ENCODE measurements at regions not wholly inside any gene's neighbourhood (a gene's known extent, or its start where the extent isn't known, plus 50 kb on each side); places are given as distances from the start of the nearest gene placed in this dataset.

GRCh38 chr2:194564422-194564821 is 1092.6 kb upstream of the SLC39A10 start:
- intact Hi-C loops (cut with micrococcal nuclease) = no loop called here
- H3K9ac ChIP-seq (ENCODE audit: low read length) = no peak overlapping the region
- H2AFZ ChIP-seq (ENCODE audit: low read length) = no peak overlapping the region
- TF ChIP-seq CTCF (conservative IDR thresholded peaks at IDR 0.05; ENCODE audit: low read depth, low read length) = no peak
- no peak for TF ChIP-seq EZH2phosphoT487 (IDR thresholded peaks at IDR 0.05; ENCODE audit: borderline replicate concordance, low read length)
- TF ChIP-seq EZH2 (IDR thresholded peaks at IDR 0.05; ENCODE audit: low read length, unreplicated experiment) = no peak
- no peaks in the 10 kb centered on the region for H3K36me3 ChIP-seq (ENCODE audit: low read depth, low read length)
- ATAC-seq (no peak), DNase-seq (no peak)
- H3K9me3 ChIP-seq (ENCODE audit: low read length) = no peaks in the 10 kb centered on the region
- ChIA-PET CTCF (no interaction called here), POLR2A (ENCODE audit: unreplicated experiment) (no interaction called here)
- no peaks in the 10 kb centered on the region for H4K20me1 ChIP-seq (ENCODE audit: low read length)
- no peak overlapping the region for H3K4me3 ChIP-seq (ENCODE audit: low read length)
- no peaks in the 10 kb centered on the region for H3K4me1 ChIP-seq (ENCODE audit: insufficient read depth, low read length)
- no peak overlapping the region for H3K27ac ChIP-seq (ENCODE audit: low read length)
- H3K79me2 ChIP-seq (ENCODE audit: low read length) = no peaks in the 10 kb centered on the region
- no peaks in the 10 kb centered on the region for H3K27me3 ChIP-seq (ENCODE audit: low read length)
- no TSS peak for BruUV-seq (replicated peaks)
- no peak overlapping the region for H3K4me2 ChIP-seq (ENCODE audit: low read length)
- no peaks in the 10 kb centered on the region for H3K9me2 ChIP-seq (replicated peaks; ENCODE audit: low read length)
- H3F3A ChIP-seq (ENCODE audit: low read length, unreplicated experiment) = no peaks in the 10 kb centered on the region

- DNase-seq (no peak), ATAC-seq (no peak)
- Histone ChIP-seq H2AFZ (ENCODE audit: low read length) (no peak overlapping the region), H4K20me1 (ENCODE audit: low read length) (no peaks in the 10 kb centered on the region), H3K27ac (ENCODE audit: low read length) (no peak overlapping the region), H3K9me3 (ENCODE audit: low read length) (no peaks in the 10 kb centered on the region), H3K79me2 (ENCODE audit: low read length) (no peaks in the 10 kb centered on the region), H3K9ac (ENCODE audit: low read length) (no peak overlapping the region), H3K4me2 (ENCODE audit: low read length) (no peak overlapping the region), H3K4me1 (ENCODE audit: insufficient read depth, low read length) (no peaks in the 10 kb centered on the region), H3F3A (ENCODE audit: low read length, unreplicated experiment) (no peaks in the 10 kb centered on the region), H3K36me3 (ENCODE audit: low read depth, low read length) (no peaks in the 10 kb centered on the region), H3K4me3 (ENCODE audit: low read length) (no peak overlapping the region), H3K27me3 (ENCODE audit: low read length) (no peaks in the 10 kb centered on the region), H3K9me2 (replicated peaks; ENCODE audit: low read length) (no peaks in the 10 kb centered on the region)
- intact Hi-C loops (cut with micrococcal nuclease) = no loop called here
- BruUV-seq (replicated peaks) = no TSS peak
- ChIA-PET POLR2A (ENCODE audit: unreplicated experiment) (no interaction called here), CTCF (no interaction called here)
- TF ChIP-seq EZH2 (IDR thresholded peaks at IDR 0.05; ENCODE audit: low read length, unreplicated experiment) = no peak
- no peak for TF ChIP-seq CTCF (conservative IDR thresholded peaks at IDR 0.05; ENCODE audit: low read depth, low read length)
- no peak for TF ChIP-seq EZH2phosphoT487 (IDR thresholded peaks at IDR 0.05; ENCODE audit: borderline replicate concordance, low read length)
Measured at GRCh38 chr2:194562329-194562728, 1094.7 kb upstream of the SLC39A10 start.

DNA sequence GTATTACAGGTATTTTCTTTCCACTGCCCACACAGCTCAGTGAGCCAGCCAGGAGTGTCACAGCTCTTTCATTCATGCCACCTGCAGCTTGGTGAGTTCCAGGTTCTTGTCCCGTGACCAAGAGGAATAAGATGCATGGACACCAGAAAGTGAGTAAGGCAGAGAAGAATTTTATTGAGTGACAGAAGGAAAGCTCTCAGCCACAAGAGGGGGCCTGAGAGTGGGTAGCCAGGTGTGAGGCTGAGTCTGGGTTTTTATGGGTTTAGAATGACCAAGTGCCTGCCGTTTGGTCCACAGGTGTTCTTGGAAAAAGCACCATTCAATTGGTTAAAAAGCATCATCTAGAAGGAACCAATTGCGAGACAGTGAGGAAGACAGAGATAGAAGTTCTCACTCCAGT is 1097.1 kb upstream of the SLC39A10 start:
- H3K4me1 ChIP-seq (ENCODE audit: insufficient read depth, low read length) = no peaks in the 10 kb centered on the region

More for the DNA sequence above, 1097.1 kb upstream of the SLC39A10 start:
- Histone ChIP-seq H3K9ac (ENCODE audit: low read length) (no peak overlapping the region), H2AFZ (ENCODE audit: low read length) (no peak overlapping the region), H3K27ac (ENCODE audit: low read length) (no peak overlapping the region), H3K9me3 (ENCODE audit: low read length) (no peaks in the 10 kb centered on the region), H3K79me2 (ENCODE audit: low read length) (no peaks in the 10 kb centered on the region), H3K4me3 (ENCODE audit: low read length) (no peak overlapping the region), H3K4me2 (ENCODE audit: low read length) (no peak overlapping the region), H3K36me3 (ENCODE audit: low read depth, low read length) (no peaks in the 10 kb centered on the region), H3F3A (ENCODE audit: low read length, unreplicated experiment) (no peaks in the 10 kb centered on the region), H3K9me2 (replicated peaks; ENCODE audit: low read length) (no peaks in the 10 kb centered on the region), H3K27me3 (ENCODE audit: low read length) (no peaks in the 10 kb centered on the region), H4K20me1 (ENCODE audit: low read length) (no peaks in the 10 kb centered on the region)
- TF ChIP-seq EZH2phosphoT487 (IDR thresholded peaks at IDR 0.05; ENCODE audit: borderline replicate concordance, low read length) (no peak), CTCF (conservative IDR thresholded peaks at IDR 0.05; ENCODE audit: low read depth, low read length) (no peak), EZH2 (IDR thresholded peaks at IDR 0.05; ENCODE audit: low read length, unreplicated experiment) (no peak)
- POLR2A ChIA-PET (ENCODE audit: unreplicated experiment) = no interaction called here
- intact Hi-C loops (cut with micrococcal nuclease) = no loop called here
- BruUV-seq (replicated peaks) = no TSS peak
- ATAC-seq (no peak), DNase-seq (no peak)
- CTCF ChIA-PET = no interaction called here
